Vagina (tissue), 2 donors: ENCODE measurements at regions not wholly inside any gene's neighbourhood (a gene's known extent, or its start where the extent isn't known, plus 50 kb on each side); places are given as distances from the start of the nearest gene placed in this dataset.
"Not testable (repeated sequence)": the region's sequence is repeated elsewhere in the genome, so short reads cannot be mapped to it uniquely, and the experiment has no call there.

ENCODE experiments used
- DNase-seq, 2 donors: peaks; one replicate each; pipeline ENCODE4 v3.0.0-alpha.2; 2017; ENCODE audit errors: extremely low spot score in 2 of 2
- H3K27ac ChIP-seq: fragments of 200-600 bp; sonication (generic); one replicate; pipeline ENCODE4 v1.5.1; 2019
- H3K27me3 ChIP-seq: fragments of 200-600 bp; sonication (generic); one replicate; pipeline ENCODE4 v1.5.1; 2019
- H3K36me3 ChIP-seq, 2 donors: fragments of 200-600 bp; sonication (generic); one replicate each; pipeline ENCODE4 v1.5.1; 2017 to 2019
- H3K4me1 ChIP-seq: fragments of 200-600 bp; sonication (generic); one replicate; pipeline ENCODE4 v1.5.1; 2019
- H3K4me3 ChIP-seq, 2 donors: fragments of 200-600 bp; sonication (generic); 1 replicate in 1 of 2; 2 replicates in 1 of 2; pipeline ENCODE4 v1.5.1; 2016 to 2019
- H3K9me3 ChIP-seq: fragments of 200-600 bp; sonication (generic); one replicate; pipeline ENCODE4 v1.5.1; 2019
- POLR2A ChIP-seq, 2 donors: fragments of 450-650 bp; IDR thresholded peaks; one replicate each; pipeline ENCODE4 v1.6.1; 2017; ENCODE audit warnings: antibody characterized with exemption in 2 of 2, mild to moderate bottlenecking in 2 of 2, moderate library complexity in 2 of 2
- POLR2AphosphoS5 ChIP-seq, 2 donors: sonication (generic); formaldehyde crosslinking; IDR thresholded peaks; one replicate each; pipeline ENCODE4 v1.9.0; 2017; ENCODE audit warnings: antibody characterized with exemption in 2 of 2, mild to moderate bottlenecking in 2 of 2, low read depth in 1 of 2; ENCODE audit not compliant: insufficient read depth in 1 of 2
- intact Hi-C: fragments of 100-400 bp; cut with DNase I; formaldehyde crosslinking; loops from one replicate; pipeline ENCODE4 v1.15.1; 2023
- TF ChIP-seq, protein P1 (sequence below), 3 experiments: fragments of 450-650 bp in 2 of 3; fragments of 200-600 bp in 1 of 3; sonication (generic) in 1 of 3; IDR thresholded peaks; one replicate each; pipeline ENCODE4 v1.5.1; 2017 to 2019; ENCODE audit warnings: antibody characterized with exemption in 3 of 3, mild to moderate bottlenecking in 2 of 3, moderate library complexity in 2 of 3

DNA sequence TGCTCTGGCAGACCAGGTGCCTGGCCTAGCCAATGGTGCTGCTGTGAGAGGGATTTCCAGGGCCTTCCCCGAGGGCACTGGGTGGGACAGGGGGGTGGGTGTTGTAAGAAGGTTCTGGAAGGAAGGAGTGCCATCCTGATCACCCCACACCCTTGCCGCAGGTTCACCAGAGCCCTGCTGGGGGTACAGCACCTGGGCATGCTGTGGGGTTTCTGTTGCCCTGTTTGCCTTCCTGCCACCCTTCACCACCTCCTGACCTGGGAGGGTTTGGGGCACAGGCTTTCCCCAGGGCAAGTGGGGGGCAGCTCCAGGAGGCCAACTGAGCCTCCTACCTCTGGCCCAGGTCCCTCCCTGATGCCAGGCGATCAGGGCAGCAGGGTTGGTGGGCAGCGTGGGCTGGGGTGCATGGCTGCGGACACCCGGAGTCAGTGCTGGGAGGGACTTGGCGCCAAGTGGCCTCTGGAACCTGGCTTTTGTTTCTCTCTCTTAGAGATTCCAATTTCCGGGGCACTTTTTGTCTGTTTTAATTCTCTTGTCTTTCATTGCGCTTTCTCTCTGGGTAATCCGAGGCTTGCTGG, 318.8 kb downstream of the PTPRU start:
- no peaks in the 10 kb centered on the region for H3K36me3 ChIP-seq
- DNase-seq, result no peak

DNA sequence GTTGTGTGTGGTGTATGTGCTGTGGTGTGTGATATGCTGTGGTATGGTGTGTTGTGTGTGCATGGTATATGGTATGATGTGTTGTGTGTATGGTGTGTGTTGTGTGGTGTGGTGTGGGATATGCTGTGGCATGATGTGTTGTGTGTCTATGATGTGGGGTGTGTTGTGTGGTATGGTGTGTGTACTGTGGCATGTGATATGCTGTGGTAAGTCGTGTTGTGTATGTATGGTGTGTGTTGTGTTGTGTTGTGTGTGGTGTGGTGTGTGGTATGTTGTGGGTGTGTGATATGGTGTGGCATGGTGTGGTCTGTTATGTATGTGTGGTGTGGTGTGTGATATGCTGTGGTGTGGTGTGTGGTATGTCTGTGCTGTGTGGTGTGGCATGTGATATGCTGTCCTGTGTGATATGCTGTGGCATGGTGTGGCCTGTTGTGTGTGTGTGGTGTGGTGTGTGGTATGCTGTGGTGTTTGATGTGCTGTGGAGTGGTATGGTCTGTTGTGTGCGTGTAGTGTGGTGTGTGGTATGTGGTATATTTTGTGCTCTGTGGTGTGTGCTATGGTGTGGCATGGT, 318.0 kb downstream of the PTPRU start:
- no peaks in the 10 kb centered on the region for H3K27me3 ChIP-seq
- no peak overlapping the region for H3K27ac ChIP-seq
- TF ChIP-seq POLR2A (IDR thresholded peaks at IDR 0.05), result no peak
- TF ChIP-seq POLR2AphosphoS5 (IDR thresholded peaks at IDR 0.05; ENCODE audit: insufficient read depth in 1 of 2, low read depth in 1 of 2), result no peak
- TF ChIP-seq, protein P1, sequence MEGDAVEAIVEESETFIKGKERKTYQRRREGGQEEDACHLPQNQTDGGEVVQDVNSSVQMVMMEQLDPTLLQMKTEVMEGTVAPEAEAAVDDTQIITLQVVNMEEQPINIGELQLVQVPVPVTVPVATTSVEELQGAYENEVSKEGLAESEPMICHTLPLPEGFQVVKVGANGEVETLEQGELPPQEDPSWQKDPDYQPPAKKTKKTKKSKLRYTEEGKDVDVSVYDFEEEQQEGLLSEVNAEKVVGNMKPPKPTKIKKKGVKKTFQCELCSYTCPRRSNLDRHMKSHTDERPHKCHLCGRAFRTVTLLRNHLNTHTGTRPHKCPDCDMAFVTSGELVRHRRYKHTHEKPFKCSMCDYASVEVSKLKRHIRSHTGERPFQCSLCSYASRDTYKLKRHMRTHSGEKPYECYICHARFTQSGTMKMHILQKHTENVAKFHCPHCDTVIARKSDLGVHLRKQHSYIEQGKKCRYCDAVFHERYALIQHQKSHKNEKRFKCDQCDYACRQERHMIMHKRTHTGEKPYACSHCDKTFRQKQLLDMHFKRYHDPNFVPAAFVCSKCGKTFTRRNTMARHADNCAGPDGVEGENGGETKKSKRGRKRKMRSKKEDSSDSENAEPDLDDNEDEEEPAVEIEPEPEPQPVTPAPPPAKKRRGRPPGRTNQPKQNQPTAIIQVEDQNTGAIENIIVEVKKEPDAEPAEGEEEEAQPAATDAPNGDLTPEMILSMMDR (IDR thresholded peaks at IDR 0.05), result no peak
- no peaks in the 10 kb centered on the region for H3K4me1 ChIP-seq
- intact Hi-C loops, result no loop called here
- no peak overlapping the region for H3K4me3 ChIP-seq
- no peaks in the 10 kb centered on the region for H3K9me3 ChIP-seq
- no peak for DNase-seq
- H3K36me3 ChIP-seq, result no peaks in the 10 kb centered on the region

More for the DNA sequence above, 318.8 kb downstream of the PTPRU start:
- Histone ChIP-seq H3K4me3 (no peak overlapping the region), H3K9me3 (no peaks in the 10 kb centered on the region), H3K4me1 (no peaks in the 10 kb centered on the region), H3K27me3 (no peaks in the 10 kb centered on the region), H3K27ac (no peak overlapping the region)
- TF ChIP-seq POLR2AphosphoS5 (IDR thresholded peaks at IDR 0.05; ENCODE audit: insufficient read depth in 1 of 2, low read depth in 1 of 2), result no peak
- TF ChIP-seq POLR2A (IDR thresholded peaks at IDR 0.05), result no peak
- TF ChIP-seq, protein P1 (IDR thresholded peaks at IDR 0.05), result no peak
- intact Hi-C loops, result no loop called here

DNA sequence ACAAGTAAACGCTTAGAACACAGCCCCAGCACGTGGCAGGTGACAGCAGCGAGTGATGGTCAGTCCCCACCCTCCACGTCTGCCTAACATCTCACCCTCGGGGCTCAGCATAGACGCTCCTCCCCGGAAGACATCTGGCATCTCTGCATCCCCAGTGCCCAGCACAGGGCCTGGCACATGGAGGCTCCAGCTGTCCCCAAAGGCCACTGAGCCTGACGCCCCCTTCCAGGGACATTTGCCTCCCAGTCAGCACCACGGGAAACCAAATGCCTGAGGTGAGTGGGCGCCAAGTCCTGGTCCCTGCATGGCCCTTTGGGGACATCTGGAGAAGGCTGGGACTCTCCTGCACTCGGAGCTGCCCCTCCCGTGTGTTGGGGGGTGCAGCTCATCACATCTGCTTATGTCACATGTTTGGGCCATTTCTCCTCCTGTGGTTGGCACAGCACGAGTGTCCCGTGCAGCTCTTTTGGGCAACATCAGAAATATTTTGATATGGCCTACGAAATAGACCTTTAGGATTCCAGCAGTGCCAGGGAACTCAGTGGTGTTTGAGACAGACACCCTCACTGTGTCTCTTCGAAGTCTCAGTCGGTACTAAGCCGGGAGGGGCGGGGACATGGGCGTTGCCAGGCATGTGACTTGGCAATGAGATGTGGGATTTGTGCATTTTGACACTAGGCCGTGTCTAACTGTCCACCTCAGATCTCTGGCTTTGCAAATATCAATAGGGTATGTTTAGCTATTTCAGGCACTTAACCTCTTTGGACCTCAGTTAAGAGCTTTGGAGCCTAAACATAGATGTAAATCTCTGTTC, 315.0 kb downstream of the PTPRU start:
- intact Hi-C loops, result no loop called here
- no peaks in the 10 kb centered on the region for H3K27me3 ChIP-seq
- no peaks in the 10 kb centered on the region for H3K9me3 ChIP-seq
- no peaks in the 10 kb centered on the region for H3K36me3 ChIP-seq
- DNase-seq, result no peak
- no peak overlapping the region for H3K4me3 ChIP-seq
- TF ChIP-seq POLR2A (IDR thresholded peaks at IDR 0.05) (no peak), POLR2AphosphoS5 (IDR thresholded peaks at IDR 0.05; ENCODE audit: insufficient read depth in 1 of 2, low read depth in 1 of 2) (no peak)
- TF ChIP-seq, protein P1 (IDR thresholded peaks at IDR 0.05), result no peak
- H3K27ac ChIP-seq, result no peak overlapping the region
- no peaks in the 10 kb centered on the region for H3K4me1 ChIP-seq

- Histone ChIP-seq H3K27me3 (no peaks in the 10 kb centered on the region), H3K4me3 (no peak overlapping the region), H3K9me3 (no peaks in the 10 kb centered on the region), H3K4me1 (no peaks in the 10 kb centered on the region), H3K27ac (no peak overlapping the region), H3K36me3 (no peaks in the 10 kb centered on the region)
- intact Hi-C loops, result no loop called here
- DNase-seq, result no peak
- TF ChIP-seq POLR2A (IDR thresholded peaks at IDR 0.05) (no peak), POLR2AphosphoS5 (IDR thresholded peaks at IDR 0.05; ENCODE audit: insufficient read depth in 1 of 2, low read depth in 1 of 2) (no peak)
- TF ChIP-seq, protein P1 (IDR thresholded peaks at IDR 0.05), result no peak
These were observed 314.0 kb downstream of the PTPRU start for GRCh38 chr1:29550119-29550841.

- H3K27me3 ChIP-seq, H3K36me3 ChIP-seq, H3K4me1 ChIP-seq, H3K9me3 ChIP-seq, intact Hi-C loops, DNase-seq, H3K27ac ChIP-seq, H3K4me3 ChIP-seq: not testable (repeated sequence)
These were observed 313.4 kb downstream of the PTPRU start for GRCh38 chr1:29549728-29550118.
